Endothelial cell of umbilical vein (primary cell): ENCODE measurements at regions not wholly inside any gene's neighbourhood (a gene's known extent, or its start where the extent isn't known, plus 50 kb on each side); places are given as distances from the start of the nearest gene placed in this dataset.

Source experiments
- BruUV-seq: library from RNA; stranded (reverse); fragments of 400-500 nt; replicated peaks from 2 replicates; lab custom pipeline; 2021; lab: Mats Ljungman, UMichigan
- CTCF ChIA-PET: fragments of 300-600, 350-600 bp; sonication (Branson Sonifier 250); formaldehyde crosslinking; loops from one replicate; lab custom pipeline; 2021; ENCODE audit warnings: antibody characterized with exemption, inconsistent platforms; lab: Charles Lee
- POLR2A ChIA-PET: fragments of 300-600, 350-600 bp; sonication (Branson Sonifier 250); formaldehyde crosslinking; loops from one replicate; lab custom pipeline; 2021; ENCODE audit warnings: antibody characterized with exemption, inconsistent platforms; lab: Charles Lee
- DNase-seq: peaks from one replicate; pipeline ENCODE4 v3.0.0-alpha.2; 2011; ENCODE audit warnings: low read depth, low spot score
- FAIRE-seq: peaks from 2 replicates; lab custom pipeline; 2011; peaks lifted over from hg19 to GRCh38; lab: Jason Lieb, UNC
- H2AFZ ChIP-seq: 2 replicates; pipeline ENCODE4 v1.6.0; 2012; ENCODE audit warnings: low read depth, low read length, control low read depth, inconsistent platforms
- H3K27ac ChIP-seq: 2 replicates; pipeline ENCODE4 v1.5.1; 2011; ENCODE audit warnings: low read depth, mild to moderate bottlenecking, control low read depth, low read length, moderate library complexity; ENCODE audit not compliant: insufficient read depth
- H3K27me3 ChIP-seq, 2 experiments: 2 replicates each; pipeline versions ENCODE4 v1.6.0 to v1.6.1; 2011; ENCODE audit warnings: low read length in 2 of 2, mixed read lengths in 1 of 2; ENCODE audit not compliant: control insufficient read depth in 2 of 2, insufficient read depth in 2 of 2
- H3K36me3 ChIP-seq, 2 experiments: 2 replicates in 1 of 2; 3 replicates in 1 of 2; pipeline ENCODE4 v1.5.1; 2011; ENCODE audit warnings: low read length in 2 of 2, mild to moderate bottlenecking in 1 of 2, moderate library complexity in 1 of 2; ENCODE audit not compliant: control insufficient read depth in 2 of 2, insufficient read depth in 2 of 2; ENCODE audit errors: extremely low read depth in 1 of 2
- H3K4me1 ChIP-seq: 3 replicates; pipeline ENCODE4 v1.5.1; 2011; ENCODE audit warnings: mild to moderate bottlenecking, low read length; ENCODE audit not compliant: control insufficient read depth, insufficient read depth; ENCODE audit errors: extremely low read depth
- H3K4me2 ChIP-seq: 2 replicates; pipeline ENCODE4 v1.6.1; 2011; ENCODE audit warnings: low read length, control low read depth, mixed read lengths; ENCODE audit not compliant: insufficient read depth
- H3K4me3 ChIP-seq, 3 experiments: fragments of 200-600 bp in 1 of 3; sonication (generic), shearing (Covaris generic) in 1 of 3; replicated peaks in 1 of 3; 2 replicates each; pipeline ENCODE4 v1.5.1; 2011 to 2016; ENCODE audit warnings: control low read depth in 3 of 3, low read length in 3 of 3, mild to moderate bottlenecking in 2 of 3, inconsistent platforms in 1 of 3, low read depth in 1 of 3, moderate library complexity in 1 of 3; ENCODE audit not compliant: insufficient read depth in 1 of 3
- H3K79me2 ChIP-seq: 2 replicates; pipeline ENCODE4 v1.6.0; 2012; ENCODE audit warnings: low read length, inconsistent platforms; ENCODE audit not compliant: control insufficient read depth, insufficient read depth
- H3K9ac ChIP-seq: replicated peaks from 2 replicates; pipeline ENCODE3; 2011; ENCODE audit warnings: low read length, control low read depth; ENCODE audit not compliant: insufficient read depth; ENCODE audit errors: extremely low read depth
- H3K9me1 ChIP-seq: replicated peaks from 3 replicates; pipeline ENCODE4 v1.6.0; 2011; ENCODE audit warnings: mild to moderate bottlenecking, low read length; ENCODE audit not compliant: control insufficient read depth, insufficient read depth; ENCODE audit errors: extremely low read depth
- H3K9me3 ChIP-seq: replicated peaks from 2 replicates; pipeline ENCODE4 v1.5.1; 2012; ENCODE audit warnings: low read length, inconsistent platforms; ENCODE audit not compliant: control insufficient read depth, insufficient read depth
- H4K20me1 ChIP-seq: replicated peaks from 2 replicates; pipeline ENCODE3; 2011; ENCODE audit warnings: mild to moderate bottlenecking, low read length; ENCODE audit not compliant: control insufficient read depth, insufficient read depth; ENCODE audit errors: extremely low read depth
- EZH2 ChIP-seq: IDR thresholded peaks from 2 replicates; pipeline ENCODE4 v1.6.1; 2012; ENCODE audit warnings: borderline replicate concordance, low read depth, mild to moderate bottlenecking, moderate library complexity, low read length, inconsistent platforms; ENCODE audit not compliant: severe bottlenecking
- FOS ChIP-seq: IDR thresholded peaks from 2 replicates; pipeline ENCODE4 v1.6.1; 2011; ENCODE audit warnings: mild to moderate bottlenecking, low read length, moderate library complexity, borderline replicate concordance; ENCODE audit not compliant: insufficient read depth
- GATA2 ChIP-seq: IDR thresholded peaks from 2 replicates; pipeline ENCODE4 v1.7.0; 2011; ENCODE audit warnings: low read depth, mild to moderate bottlenecking, moderate library complexity, mixed read lengths, low read length; ENCODE audit not compliant: insufficient read length, insufficient read depth
- JUN ChIP-seq: IDR thresholded peaks from 2 replicates; pipeline ENCODE4 v1.6.1; 2011; ENCODE audit warnings: borderline replicate concordance, low read depth; ENCODE audit not compliant: insufficient read length, insufficient read depth
- MYC ChIP-seq: IDR thresholded peaks from one replicate; pipeline ENCODE4 v1.6.1; 2011; ENCODE audit warnings: mild to moderate bottlenecking, low read depth, low read length
- POLR2A ChIP-seq: IDR thresholded peaks from 2 replicates; pipeline ENCODE4 v1.6.1; 2012; ENCODE audit warnings: low read depth, mild to moderate bottlenecking, control low read depth, low read length
- POLR2AphosphoS5 ChIP-seq: IDR thresholded peaks from 2 replicates; pipeline ENCODE4 v1.6.1; 2012; ENCODE audit warnings: low read depth, mild to moderate bottlenecking, control low read depth, low read length, moderate library complexity; ENCODE audit not compliant: insufficient read depth
- dilution Hi-C: fragments of 300-500 bp; cut with MboI; formaldehyde crosslinking; loops from one replicate; pipeline ENCODE4 v1.15.0; 2019; ENCODE audit warnings: low sequenced_read_pairs; ENCODE audit not compliant: extremely low pct_ligation_motif_present
- intact Hi-C: fragments of 100-400 bp; cut with micrococcal nuclease; formaldehyde crosslinking; loops from one replicate; pipeline ENCODE4 v1.10.0; 2022
- TF ChIP-seq, protein P1 (sequence below), 2 donors: IDR thresholded peaks; 1 replicate in 1 of 2; 2 replicates in 1 of 2; pipeline ENCODE4 v1.5.1; 2011; ENCODE audit warnings: low read length in 2 of 2, mild to moderate bottlenecking in 2 of 2, moderate library complexity in 2 of 2, control low read depth in 1 of 2, inconsistent platforms in 1 of 2, low read depth in 1 of 2; ENCODE audit not compliant: insufficient read depth in 1 of 2; ENCODE audit errors: extremely low read depth in 1 of 2
- TF ChIP-seq, protein P2 (sequence below): IDR thresholded peaks from 2 replicates; pipeline ENCODE4 v1.6.1; 2011; ENCODE audit not compliant: insufficient read depth, insufficient read length

DNA sequence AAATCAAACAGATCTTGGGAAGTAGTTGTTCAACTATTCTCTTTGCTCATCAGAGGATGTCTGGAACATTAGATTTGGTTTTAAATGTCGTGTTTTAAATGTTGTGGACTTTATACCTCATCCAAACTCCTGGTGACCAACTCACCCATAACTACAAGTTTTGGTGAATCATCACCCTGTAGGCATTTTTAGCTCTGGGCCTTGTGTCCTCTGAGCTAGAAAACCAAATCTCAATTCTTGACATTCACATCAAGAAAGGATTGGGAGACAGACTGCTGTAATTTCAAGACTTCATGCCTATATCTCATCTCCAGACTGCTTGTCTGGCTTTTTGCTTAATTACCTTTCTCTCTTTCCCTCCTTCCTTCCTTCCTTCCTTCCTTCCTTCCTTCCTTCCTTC, 228.5 kb upstream of the ROBO2 start:
- dilution Hi-C loops (no loop called here), intact Hi-C loops (no loop called here)
- Histone ChIP-seq H3K36me3 (no peaks in the 10 kb centered on the region), H3K9me1 (no peaks in the 10 kb centered on the region), H2AFZ (no peak overlapping the region), H3K27me3 (no peaks in the 10 kb centered on the region), H3K79me2 (no peaks in the 10 kb centered on the region), H3K9me3 (no peaks in the 10 kb centered on the region), H3K4me1 (no peaks in the 10 kb centered on the region), H3K4me2 (no peak overlapping the region), H3K4me3 (no peak overlapping the region), H3K9ac (no peak overlapping the region), H3K27ac (no peak overlapping the region), H4K20me1 (no peaks in the 10 kb centered on the region)
- TF ChIP-seq MYC = no peak
- TF ChIP-seq POLR2A = no peak
- TF ChIP-seq, protein P1, sequence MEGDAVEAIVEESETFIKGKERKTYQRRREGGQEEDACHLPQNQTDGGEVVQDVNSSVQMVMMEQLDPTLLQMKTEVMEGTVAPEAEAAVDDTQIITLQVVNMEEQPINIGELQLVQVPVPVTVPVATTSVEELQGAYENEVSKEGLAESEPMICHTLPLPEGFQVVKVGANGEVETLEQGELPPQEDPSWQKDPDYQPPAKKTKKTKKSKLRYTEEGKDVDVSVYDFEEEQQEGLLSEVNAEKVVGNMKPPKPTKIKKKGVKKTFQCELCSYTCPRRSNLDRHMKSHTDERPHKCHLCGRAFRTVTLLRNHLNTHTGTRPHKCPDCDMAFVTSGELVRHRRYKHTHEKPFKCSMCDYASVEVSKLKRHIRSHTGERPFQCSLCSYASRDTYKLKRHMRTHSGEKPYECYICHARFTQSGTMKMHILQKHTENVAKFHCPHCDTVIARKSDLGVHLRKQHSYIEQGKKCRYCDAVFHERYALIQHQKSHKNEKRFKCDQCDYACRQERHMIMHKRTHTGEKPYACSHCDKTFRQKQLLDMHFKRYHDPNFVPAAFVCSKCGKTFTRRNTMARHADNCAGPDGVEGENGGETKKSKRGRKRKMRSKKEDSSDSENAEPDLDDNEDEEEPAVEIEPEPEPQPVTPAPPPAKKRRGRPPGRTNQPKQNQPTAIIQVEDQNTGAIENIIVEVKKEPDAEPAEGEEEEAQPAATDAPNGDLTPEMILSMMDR (IDR thresholded peaks at IDR 0.05; ENCODE audit: extremely low read depth in 1 of 2, insufficient read depth in 1 of 2, low read depth in 1 of 2, low read length in 2 of 2) = no peak
- TF ChIP-seq POLR2AphosphoS5 = no peak
- ChIA-PET POLR2A (no interaction called here), CTCF (no interaction called here)
- DNase-seq (no peak), FAIRE-seq (no peak)
- BruUV-seq = no TSS peak

DNA sequence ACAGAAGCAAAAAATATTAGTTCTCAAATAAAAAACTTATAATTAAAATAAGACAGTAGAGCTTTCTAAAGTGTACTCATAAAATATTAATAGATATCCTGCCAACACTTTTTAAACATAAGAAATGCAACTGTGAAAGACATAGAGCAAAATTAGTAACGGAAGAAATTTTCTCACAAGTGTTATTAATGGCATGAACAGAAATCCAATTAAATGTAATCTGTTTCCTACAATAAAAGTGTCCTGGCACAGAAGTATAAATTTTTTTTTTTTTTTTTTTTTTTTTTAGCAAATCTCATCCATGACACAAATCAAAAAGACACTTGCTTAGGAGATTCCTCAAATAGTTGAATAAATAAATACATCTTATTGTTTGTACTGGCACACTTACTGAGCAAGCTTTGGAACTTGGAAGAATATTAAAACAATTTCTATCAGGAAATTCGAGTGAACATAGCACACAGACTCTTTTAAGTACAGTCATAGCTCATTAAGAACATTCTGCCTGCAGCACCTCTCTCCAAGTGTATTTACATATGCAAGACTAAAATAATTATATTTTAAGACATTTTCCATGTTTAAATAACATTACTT, 227.2 kb upstream of the ROBO2 start:
- ChIA-PET CTCF (no interaction called here), POLR2A (no interaction called here)
- Histone ChIP-seq H3K9me3 (no peaks in the 10 kb centered on the region), H3K36me3 (no peaks in the 10 kb centered on the region), H2AFZ (no peak overlapping the region), H3K27ac (no peak overlapping the region), H4K20me1 (no peaks in the 10 kb centered on the region), H3K4me1 (no peaks in the 10 kb centered on the region), H3K27me3 (no peaks in the 10 kb centered on the region), H3K4me3 (no peak overlapping the region), H3K4me2 (no peak overlapping the region), H3K9ac (no peak overlapping the region), H3K9me1 (no peaks in the 10 kb centered on the region), H3K79me2 (no peaks in the 10 kb centered on the region)
- no peak for DNase-seq
- no peak for FAIRE-seq
- BruUV-seq = no TSS peak
- TF ChIP-seq MYC (no peak), EZH2 (no peak), GATA2 (no peak), POLR2AphosphoS5 (no peak), POLR2A (no peak), FOS (no peak), JUN (no peak)
- TF ChIP-seq, protein P2, sequence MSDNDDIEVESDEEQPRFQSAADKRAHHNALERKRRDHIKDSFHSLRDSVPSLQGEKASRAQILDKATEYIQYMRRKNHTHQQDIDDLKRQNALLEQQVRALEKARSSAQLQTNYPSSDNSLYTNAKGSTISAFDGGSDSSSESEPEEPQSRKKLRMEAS = no peak
- TF ChIP-seq, protein P1 (IDR thresholded peaks at IDR 0.05; ENCODE audit: extremely low read depth in 1 of 2, insufficient read depth in 1 of 2, low read depth in 1 of 2, low read length in 2 of 2) = no peak
- dilution Hi-C loops = no loop called here
- intact Hi-C loops = no loop called here
